ENCODE measurements at regions not wholly inside any gene's neighbourhood (a gene's known extent, or its start where the extent isn't known, plus 50 kb on each side); places are given as distances from the start of the nearest gene placed in this dataset.

DNA sequence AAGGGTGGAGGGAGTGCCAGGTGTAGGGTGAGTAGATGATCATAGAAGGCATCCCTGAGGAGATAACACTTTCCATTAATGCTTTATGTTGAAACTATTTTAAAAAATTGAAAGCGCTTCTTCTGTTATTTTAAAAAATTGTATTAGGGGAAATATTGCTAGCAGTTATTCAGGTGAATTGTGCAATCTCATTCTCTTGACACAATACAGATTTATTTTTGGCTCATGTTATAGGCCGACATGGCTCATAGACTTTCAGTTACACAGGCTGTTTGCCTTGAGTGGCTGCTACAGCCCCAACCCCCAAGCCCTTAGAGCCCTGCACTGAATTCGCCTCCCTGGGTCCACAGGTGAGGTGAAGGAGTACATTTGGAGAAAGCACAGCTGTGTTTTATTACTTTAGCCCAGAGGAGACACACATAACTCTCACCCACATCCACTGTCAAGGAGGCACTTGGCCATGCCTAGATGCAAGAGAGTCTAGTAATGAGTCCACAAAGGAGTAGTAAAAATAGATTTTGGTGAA, 228.2 kb downstream of the RFPL4B start:
- TF ChIP-seq POLR2AphosphoS5 (IDR thresholded peaks at IDR 0.05; ENCODE audit: low read depth) (no peak), GABPA (IDR thresholded peaks at IDR 0.05; ENCODE audit: low read depth) (no peak)
- TF ChIP-seq, protein P1, sequence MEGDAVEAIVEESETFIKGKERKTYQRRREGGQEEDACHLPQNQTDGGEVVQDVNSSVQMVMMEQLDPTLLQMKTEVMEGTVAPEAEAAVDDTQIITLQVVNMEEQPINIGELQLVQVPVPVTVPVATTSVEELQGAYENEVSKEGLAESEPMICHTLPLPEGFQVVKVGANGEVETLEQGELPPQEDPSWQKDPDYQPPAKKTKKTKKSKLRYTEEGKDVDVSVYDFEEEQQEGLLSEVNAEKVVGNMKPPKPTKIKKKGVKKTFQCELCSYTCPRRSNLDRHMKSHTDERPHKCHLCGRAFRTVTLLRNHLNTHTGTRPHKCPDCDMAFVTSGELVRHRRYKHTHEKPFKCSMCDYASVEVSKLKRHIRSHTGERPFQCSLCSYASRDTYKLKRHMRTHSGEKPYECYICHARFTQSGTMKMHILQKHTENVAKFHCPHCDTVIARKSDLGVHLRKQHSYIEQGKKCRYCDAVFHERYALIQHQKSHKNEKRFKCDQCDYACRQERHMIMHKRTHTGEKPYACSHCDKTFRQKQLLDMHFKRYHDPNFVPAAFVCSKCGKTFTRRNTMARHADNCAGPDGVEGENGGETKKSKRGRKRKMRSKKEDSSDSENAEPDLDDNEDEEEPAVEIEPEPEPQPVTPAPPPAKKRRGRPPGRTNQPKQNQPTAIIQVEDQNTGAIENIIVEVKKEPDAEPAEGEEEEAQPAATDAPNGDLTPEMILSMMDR (IDR thresholded peaks at IDR 0.05; ENCODE audit: insufficient read depth, low read length) = no peak
